Uterus (tissue), 2 donors: ENCODE measurements at regions not wholly inside any gene's neighbourhood (a gene's known extent, or its start where the extent isn't known, plus 50 kb on each side); places are given as distances from the start of the nearest gene placed in this dataset.

Source experiments
- POLR2A ChIP-seq, 2 donors: fragments of 450-650 bp; IDR thresholded peaks; one replicate each; pipeline ENCODE4 v1.6.1; 2016; ENCODE audit warnings: antibody characterized with exemption in 2 of 2, mild to moderate bottlenecking in 1 of 2, moderate library complexity in 1 of 2
- TF ChIP-seq, protein P1 (sequence below), 4 experiments: fragments of 200-600 bp in 2 of 4; fragments of 450-650 bp in 2 of 4; sonication (generic) in 2 of 4; IDR thresholded peaks; one replicate each; pipeline ENCODE4 v1.5.1; 2016 to 2019; ENCODE audit warnings: antibody characterized with exemption in 4 of 4, mild to moderate bottlenecking in 2 of 4, moderate library complexity in 1 of 4

DNA sequence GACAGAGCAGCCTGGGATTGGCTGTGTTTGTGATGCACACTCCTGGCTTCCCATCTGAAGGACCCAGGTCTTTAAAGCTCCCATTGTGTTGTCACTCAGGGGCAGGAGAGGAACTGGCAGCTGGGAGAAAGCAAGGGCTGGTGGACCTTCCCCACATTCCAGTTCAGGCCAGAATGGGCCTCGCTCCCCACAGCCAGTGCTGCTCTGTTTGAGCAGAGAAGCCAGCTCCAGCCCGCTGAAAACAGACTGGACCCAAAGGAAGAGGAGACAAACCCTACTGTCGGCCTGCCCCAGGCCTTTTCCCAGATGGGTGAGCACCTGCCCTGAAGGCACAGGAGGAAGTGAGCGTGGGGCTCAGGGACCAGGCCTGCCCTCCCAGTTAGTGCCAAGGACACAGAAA lies 499.4 kb downstream of the NPHP4 start:
- TF ChIP-seq, protein P1, sequence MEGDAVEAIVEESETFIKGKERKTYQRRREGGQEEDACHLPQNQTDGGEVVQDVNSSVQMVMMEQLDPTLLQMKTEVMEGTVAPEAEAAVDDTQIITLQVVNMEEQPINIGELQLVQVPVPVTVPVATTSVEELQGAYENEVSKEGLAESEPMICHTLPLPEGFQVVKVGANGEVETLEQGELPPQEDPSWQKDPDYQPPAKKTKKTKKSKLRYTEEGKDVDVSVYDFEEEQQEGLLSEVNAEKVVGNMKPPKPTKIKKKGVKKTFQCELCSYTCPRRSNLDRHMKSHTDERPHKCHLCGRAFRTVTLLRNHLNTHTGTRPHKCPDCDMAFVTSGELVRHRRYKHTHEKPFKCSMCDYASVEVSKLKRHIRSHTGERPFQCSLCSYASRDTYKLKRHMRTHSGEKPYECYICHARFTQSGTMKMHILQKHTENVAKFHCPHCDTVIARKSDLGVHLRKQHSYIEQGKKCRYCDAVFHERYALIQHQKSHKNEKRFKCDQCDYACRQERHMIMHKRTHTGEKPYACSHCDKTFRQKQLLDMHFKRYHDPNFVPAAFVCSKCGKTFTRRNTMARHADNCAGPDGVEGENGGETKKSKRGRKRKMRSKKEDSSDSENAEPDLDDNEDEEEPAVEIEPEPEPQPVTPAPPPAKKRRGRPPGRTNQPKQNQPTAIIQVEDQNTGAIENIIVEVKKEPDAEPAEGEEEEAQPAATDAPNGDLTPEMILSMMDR (IDR thresholded peaks at IDR 0.05): no peak
- TF ChIP-seq POLR2A (IDR thresholded peaks at IDR 0.05): no peak
